NOMO-1 treated with DMSO at 0.1 percent for 48 hours (cell line): ENCODE measurements at regions not wholly inside any gene's neighbourhood (a gene's known extent, or its start where the extent isn't known, plus 50 kb on each side); places are given as distances from the start of the nearest gene placed in this dataset.
"Not testable (repeated sequence)": the region's sequence is repeated elsewhere in the genome, so short reads cannot be mapped to it uniquely, and the experiment has no call there.

ENCODE experiments used
- DNase-seq: peaks from one replicate; lab custom pipeline; 2025; ENCODE audit not compliant: unreplicated experiment; lab: John Stamatoyannopoulos, UW

DNA sequence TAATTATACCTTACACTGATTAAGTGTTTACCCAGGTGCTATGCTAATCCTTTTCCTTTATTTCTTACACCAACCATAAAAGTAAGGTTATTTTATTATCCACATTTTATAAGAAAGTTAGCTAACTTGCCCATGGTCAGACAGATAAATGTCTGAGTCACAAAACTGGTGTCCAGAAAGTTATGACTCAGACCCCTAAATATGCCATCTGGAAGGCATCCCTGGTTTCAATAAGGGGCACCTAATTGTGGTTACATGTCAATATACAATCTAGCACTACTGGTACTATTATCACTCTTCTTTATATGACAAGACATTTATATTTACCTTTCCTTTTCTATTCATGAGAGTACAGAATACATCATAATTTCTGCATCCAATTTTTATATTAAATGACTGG, 496.5 kb upstream of the ADGRL2 start:
- DNase-seq, result no peak

GRCh38 chr1:81299892-81300291, 500.8 kb upstream of the ADGRL2 start:
- DNase-seq, result no peak

GRCh38 chr1:81298266-81298665, 502.5 kb upstream of the ADGRL2 start:
- no peak for DNase-seq

DNA sequence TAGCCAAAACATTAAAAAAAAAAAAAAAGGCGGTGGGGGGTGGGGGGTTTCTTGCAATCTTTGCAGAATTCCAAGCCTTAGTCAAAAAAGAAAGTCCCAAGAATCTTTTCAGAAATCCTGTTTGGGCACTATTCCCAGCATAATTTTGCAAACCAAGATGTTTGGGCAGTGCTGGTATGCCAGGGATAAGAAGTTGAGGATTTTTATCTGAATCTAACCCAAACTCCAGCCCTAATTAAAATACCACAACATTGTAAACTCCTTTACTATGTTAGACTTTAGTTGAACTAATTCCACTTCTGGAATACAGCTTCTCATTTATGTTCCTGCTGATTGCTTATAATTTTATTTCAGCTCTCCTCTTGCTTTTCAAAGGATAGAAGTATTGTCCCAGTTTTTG, 504.1 kb upstream of the ADGRL2 start:
- DNase-seq, result no peak

GRCh38 chr1:81290326-81290725, 510.4 kb upstream of the ADGRL2 start:
- no peak for DNase-seq

DNA sequence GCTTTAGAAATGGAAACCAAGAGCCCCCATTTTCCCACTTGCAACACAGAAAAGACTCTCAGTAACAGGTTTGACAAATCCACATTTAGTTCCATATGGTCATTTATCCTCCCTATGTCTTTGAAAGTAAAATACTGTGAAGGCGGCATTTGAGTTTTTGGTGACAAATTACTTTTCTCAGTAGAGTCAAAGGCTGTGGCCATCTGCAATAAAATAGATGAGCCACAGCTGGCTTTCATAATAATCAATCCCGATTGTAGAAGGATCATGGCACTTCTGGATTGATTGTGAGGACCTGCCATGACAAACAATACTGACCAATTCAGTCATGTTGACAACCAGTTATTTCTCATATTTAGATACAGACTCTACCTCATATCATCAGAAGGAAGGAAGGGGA, 512.0 kb upstream of the ADGRL2 start:
- no peak for DNase-seq

- DNase-seq, result no peak
These were observed 513.2 kb upstream of the ADGRL2 start for GRCh38 chr1:81287411-81288080.

DNA sequence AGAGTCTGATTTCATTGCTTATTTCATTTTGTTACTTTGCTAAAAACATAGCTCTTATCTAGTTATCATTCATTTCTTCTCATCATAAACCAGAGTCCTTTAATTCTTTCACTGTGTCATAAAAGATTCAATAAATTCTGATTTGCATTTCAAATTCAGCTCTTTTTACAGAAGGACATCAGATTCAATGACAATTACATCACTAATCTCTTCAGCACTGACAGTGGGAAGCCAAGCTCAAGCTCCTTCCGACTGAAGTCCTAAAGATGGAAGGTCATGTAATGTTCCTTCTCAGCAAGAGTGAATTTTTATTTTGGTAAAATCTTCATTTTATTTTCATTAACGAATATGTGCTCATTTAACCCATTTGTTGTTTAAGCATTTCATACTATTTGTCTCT, 530.7 kb upstream of the ADGRL2 start:
- DNase-seq, result no peak

DNA sequence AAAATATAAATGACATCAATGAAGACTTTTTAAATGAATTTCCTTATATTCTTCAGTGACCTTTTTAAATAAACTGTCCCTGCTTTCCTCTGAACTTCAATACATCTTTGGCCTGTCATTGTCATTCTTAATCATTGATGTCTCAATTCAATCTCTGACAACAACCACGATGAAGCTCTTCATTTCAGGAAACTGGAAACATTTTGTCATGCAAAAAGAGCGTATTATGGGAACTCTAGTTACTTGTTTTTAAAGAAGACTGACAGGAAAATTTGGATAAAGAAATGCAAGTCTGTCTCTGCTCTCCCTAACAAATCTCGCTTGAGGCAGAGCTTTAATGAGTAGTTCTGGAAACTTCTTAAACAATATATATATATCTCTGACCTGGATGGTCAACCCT, 535.8 kb upstream of the ADGRL2 start:
- DNase-seq, result no peak

DNA sequence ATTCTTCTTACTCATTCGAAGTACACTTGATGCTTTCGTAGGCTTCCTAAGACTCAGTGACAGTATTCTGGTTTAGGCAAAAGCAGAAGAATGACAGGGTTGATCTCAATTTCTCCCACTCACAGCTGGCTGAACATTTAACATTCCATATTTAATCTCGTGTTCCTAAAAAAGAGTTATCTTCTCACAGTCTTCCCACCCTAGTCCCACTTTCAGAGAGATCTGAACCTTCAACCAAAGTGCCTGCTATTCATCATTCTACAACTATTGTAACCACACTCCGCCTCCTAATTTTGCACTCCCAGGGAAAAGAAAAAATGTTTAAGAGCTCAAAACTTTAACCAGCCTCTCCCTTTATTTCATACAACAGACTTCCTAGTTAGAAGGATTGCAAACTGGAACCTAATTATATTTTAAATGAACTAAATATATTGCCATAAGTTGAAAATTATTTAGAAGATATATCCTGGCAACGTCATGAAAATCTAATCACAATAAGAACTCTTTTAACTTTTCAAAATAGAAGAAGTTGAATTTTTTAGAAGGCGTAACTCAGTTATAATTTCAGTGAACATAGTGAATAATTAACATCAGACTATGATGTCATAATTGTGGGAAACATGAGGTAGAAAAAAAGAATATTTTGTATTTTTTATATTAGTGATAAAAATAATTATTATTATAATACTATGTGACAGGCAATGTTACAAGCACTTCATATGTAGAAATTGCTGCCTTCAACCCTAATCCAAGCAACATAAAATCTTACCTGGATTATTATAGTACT, 540.9 kb upstream of the ADGRL2 start:
- no peak for DNase-seq

DNA sequence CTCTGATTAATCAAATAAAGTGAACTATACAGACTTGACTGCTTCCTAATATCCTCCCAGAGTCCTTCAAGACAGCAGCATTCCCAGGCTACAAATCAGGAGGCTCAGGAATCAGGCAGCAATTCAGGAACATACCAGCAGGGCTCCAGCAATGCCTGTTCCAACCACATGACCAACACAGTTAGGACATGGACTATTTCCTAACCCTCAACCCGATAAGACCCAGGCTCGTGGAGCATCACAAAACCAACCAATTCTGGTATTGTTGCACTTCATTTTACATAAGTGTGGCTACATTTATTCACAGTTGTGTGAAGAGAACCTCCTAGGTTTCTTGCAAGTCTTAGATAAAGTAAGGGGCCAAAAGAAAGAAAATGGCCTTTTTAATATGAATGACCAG, 546.2 kb upstream of the ADGRL2 start:
- DNase-seq, result no peak

DNA sequence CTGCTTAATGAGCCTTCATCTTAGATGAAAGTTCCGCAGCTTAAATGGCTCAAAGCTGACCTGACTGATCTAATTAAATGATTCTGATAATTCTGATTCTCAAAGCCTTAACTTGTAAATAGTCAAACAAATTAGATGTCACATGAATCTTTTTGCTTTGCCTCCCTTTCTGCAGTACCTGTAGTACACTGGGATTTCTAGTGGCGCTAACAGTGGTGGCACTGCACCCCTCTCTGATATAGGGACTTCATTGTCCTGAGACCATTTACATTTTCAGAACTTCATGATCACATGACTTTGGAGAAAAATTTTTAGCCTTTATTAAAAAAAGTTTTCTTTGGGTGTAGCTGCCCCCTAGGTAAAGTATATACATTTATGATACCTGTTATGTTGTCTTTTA, 546.7 kb upstream of the ADGRL2 start:
- DNase-seq, result no peak

DNA sequence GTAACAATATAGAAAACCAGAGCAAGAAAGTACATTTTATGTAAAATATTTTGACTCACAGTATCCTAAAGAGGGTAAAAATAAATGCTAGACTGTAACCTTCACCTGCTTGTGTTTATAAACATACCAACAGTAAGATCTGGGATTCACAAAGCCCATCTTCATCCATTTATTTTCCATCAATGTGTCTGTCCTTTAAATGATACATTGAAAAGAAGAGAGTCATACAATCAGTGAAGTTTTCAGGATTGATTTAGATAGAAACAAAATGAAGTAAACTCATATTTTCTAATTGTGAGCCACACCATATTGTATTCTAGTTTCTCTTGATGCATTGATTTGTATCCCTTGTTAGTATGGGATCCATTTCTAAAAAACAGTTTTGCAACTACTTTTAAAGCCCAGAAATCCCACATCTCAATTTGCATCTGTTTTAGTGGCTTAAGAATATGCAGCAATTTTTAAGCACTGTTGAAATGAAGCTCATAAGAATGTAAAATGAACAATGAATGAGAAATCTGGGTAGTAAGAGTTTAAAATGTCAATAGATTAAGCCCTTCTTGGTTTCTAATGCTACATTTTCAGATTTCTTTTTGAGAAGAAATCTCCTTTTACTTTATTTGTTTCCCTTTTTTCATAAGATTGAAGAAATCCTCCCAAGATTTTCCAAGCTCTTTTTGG, 548.1 kb upstream of the ADGRL2 start:
- no peak for DNase-seq

GRCh38 chr1:81250825-81251224, 549.9 kb upstream of the ADGRL2 start:
- not testable (repeated sequence) for DNase-seq

DNA sequence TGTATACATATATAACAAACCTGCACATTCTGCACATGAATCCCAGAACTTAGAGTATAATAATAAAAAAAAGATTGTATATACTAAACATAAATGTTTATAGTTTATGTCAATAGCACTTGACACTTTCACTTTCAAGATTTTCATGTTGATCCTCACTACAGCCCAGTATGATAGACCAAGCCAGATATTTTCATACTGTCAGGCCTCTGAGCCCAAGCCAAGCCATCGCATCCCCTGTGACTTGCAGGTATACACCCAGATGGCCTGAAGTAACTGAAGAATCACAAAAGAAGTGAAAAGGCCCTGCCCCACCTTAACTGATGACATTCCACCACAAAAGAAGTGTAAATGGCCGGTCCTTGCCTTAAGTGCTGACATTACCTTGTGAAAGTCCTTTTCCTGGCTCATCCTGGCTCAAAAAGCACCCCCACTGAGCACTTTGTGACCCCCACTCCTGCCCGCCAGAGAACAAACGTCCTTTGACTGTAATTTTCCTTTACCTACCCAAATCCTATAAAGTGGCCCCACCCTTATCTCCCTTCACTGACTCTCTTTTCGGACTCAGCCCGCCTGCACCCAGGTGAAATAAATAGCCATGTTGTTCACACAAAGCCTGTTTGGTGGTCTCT, 555.5 kb upstream of the ADGRL2 start:
- not testable (repeated sequence) for DNase-seq

GRCh38 chr1:81244612-81245011, 556.1 kb upstream of the ADGRL2 start:
- DNase-seq, result not testable (repeated sequence)

GRCh38 chr1:81242103-81242502, 558.6 kb upstream of the ADGRL2 start:
- DNase-seq, result no peak

DNA sequence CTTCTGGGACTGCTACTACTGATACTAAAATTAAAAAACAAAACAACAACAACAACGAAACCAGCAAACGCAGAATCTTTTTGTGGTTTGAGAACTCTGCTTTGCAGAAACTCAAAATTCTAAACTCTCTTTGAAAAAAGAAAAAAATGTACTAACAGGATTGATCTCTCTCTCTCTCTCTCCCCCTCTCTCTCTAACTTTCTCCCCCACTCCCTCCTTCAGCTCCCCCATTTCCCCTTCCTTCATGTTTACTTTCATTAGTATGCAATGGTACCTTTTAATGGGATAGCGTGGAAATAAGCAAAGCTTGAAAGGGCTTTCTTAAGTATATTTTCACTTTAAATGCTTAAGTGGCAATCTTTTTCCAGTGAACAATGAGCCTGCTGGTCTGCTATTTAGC, 562.6 kb upstream of the ADGRL2 start:
- DNase-seq, result no peak

DNA sequence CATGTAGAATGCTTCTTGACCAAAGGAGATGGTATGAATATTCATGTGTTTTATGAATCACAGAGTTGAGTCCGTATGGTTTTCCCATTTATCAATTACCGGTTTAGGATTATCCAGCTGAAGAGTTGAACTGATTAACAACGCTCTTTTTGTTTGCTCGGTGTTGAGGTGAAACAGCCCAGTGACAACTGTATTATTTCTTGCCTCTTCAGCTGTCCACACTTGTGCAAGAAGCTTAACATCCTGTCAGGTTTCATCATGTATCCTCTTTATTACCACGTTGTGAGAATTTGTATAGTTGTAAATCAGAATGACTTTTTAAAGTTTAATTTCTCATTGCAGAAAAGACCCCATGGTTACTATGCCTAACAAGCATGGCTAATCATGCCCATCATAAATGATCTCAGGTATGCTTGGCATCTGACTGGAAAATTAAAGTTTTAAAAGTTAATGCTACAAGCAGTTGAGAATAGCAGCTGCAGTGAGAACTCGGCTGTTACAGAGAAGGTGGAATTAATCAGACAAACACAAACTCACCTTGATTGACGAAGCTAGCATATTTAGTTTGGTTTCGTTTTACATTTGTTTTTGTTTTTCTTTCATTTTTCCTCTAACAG, 563.2 kb upstream of the ADGRL2 start:
- DNase-seq, result peak; percentile 73

DNA sequence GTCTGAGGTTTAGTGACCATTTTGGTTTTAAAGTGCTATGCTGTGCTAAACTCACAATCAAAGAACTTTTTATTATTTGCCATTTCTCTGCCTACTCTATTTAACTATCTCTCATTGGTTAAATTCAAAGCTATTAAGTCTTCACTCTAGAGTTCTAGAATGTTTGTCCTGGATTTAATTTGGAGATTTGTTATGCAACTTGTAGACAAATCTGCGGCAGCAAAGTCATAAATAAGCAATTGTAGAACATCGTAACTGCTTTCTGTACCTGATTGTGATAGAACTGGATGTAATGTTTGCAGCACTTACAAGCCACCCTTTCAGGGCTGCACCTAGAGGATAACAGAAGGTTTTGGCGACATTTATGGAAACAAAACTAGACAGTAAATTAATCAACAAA, 566.5 kb upstream of the ADGRL2 start:
- no peak for DNase-seq

DNA sequence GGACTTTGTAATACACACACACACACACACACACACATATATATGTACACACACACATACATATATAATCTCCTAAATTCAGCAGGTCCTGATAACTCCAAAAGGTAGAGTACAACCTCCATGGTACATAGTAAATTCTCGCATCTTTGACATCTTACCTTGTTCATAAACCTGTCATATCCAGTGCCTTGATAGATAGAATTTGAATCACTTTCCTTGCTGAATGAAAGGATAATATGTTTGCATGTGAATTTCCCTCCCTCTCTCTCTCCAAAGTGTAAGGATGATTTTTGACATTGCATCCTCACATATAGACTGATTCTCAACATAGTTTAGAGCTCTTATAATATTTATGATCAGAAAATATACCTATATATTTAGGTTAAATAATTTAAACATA, 567.1 kb upstream of the ADGRL2 start:
- no peak for DNase-seq
